IPS-20b (cell line): ENCODE measurements at regions not wholly inside any gene's neighbourhood (a gene's known extent, or its start where the extent isn't known, plus 50 kb on each side); places are given as distances from the start of the nearest gene placed in this dataset.
"Not testable (repeated sequence)": the region's sequence is repeated elsewhere in the genome, so short reads cannot be mapped to it uniquely, and the experiment has no call there.

Experiments used
- H3K27ac ChIP-seq: one replicate; pipeline ENCODE4 v1.5.1; 2013; ENCODE audit warnings: low read length
- H3K27me3 ChIP-seq: 2 replicates; pipeline ENCODE4 v1.6.1; 2013; ENCODE audit warnings: mild to moderate bottlenecking, low read length, inconsistent platforms; ENCODE audit not compliant: insufficient read depth
- H3K36me3 ChIP-seq: 2 replicates; pipeline ENCODE4 v1.6.1; 2013; ENCODE audit warnings: low read depth, mild to moderate bottlenecking, inconsistent platforms, low read length, moderate library complexity; ENCODE audit not compliant: insufficient read depth
- H3K4me1 ChIP-seq: 2 replicates; pipeline ENCODE4 v1.6.1; 2013; ENCODE audit warnings: mild to moderate bottlenecking, control low read depth, inconsistent platforms, low read length, moderate library complexity; ENCODE audit not compliant: insufficient read depth
- H3K4me3 ChIP-seq: 2 replicates; pipeline ENCODE4 v1.5.1; 2013; ENCODE audit warnings: mild to moderate bottlenecking, low read length, inconsistent platforms
- H3K9ac ChIP-seq: 2 replicates; pipeline ENCODE4 v1.6.1; 2013; ENCODE audit warnings: low read depth, mild to moderate bottlenecking, inconsistent platforms, low read length, moderate library complexity
- H3K9me3 ChIP-seq: 2 replicates; pipeline ENCODE4 v1.6.1; 2013; ENCODE audit warnings: mild to moderate bottlenecking, low read depth, low read length, inconsistent platforms; ENCODE audit not compliant: insufficient read depth

DNA sequence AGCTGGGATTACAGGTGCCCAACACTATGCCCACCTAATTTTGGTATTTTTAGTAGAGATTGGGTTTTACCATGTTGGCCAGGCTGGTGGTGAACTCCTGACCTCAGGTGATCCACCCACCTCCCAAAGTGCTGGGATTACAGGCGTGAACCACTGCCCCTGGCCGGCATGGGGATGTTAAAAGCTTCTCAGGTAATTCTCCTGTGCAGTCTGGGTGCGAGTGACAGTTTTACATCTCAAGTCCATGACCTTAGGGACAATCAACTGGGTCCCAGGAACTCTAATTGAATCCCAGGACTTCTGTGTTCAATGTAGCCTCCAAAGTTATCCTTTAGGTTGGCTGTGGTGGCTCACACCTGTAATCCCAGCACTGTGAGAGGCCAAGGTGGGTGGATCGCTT lies 100.1 kb upstream of the TSHZ3 start:
- H3K27me3 ChIP-seq, result no peaks in the 10 kb centered on the region
- no peaks in the 10 kb centered on the region for H3K4me1 ChIP-seq
- no peak overlapping the region for H3K27ac ChIP-seq
- no peak overlapping the region for H3K4me3 ChIP-seq
- no peaks in the 10 kb centered on the region for H3K36me3 ChIP-seq
- no peak overlapping the region for H3K9ac ChIP-seq
- H3K9me3 ChIP-seq, result peaks cover 5% of the 10 kb centered on the region; the same call in 1 of the 2 replicates

- Histone ChIP-seq H3K27ac (no peak overlapping the region), H3K4me3 (no peak overlapping the region), H3K9ac (no peak overlapping the region), H3K36me3 (no peaks in the 10 kb centered on the region), H3K27me3 (no peaks in the 10 kb centered on the region), H3K9me3 (peaks cover under 1% of the 10 kb centered on the region; the same call in 1 of the 2 replicates), H3K4me1 (no peaks in the 10 kb centered on the region)
Observed at GRCh38 chr19:31450696-31451095, 101.5 kb upstream of the TSHZ3 start.

DNA sequence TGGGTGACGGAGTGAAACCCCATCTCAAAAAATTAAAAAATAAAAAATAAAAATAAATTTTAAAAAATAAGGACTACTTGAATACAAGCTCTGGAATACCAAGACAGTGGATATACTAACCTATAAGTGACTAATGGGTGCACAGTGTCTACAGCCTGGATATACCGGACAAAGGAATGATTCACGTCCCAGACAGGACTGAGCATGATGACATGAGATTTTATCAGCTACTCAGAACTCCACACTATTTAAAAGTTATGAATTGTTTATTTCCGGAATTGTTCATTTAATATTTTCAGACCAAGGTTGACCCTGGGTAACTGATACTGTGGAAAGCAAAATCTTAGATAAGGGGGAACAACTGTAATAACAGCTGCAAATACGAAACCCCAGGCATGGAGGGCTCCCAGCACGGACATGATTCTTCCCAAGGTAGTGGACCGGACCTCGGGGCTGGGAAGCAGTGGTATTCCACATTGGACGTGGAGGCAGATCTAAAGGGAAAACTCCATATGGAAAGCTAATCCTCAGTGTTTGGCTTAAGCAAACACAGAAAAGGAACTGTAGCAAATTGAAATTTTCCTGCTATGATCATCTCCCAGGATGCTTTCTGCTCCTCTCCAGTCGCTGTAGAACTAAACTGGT lies 102.6 kb upstream of the TSHZ3 start:
- Histone ChIP-seq H3K36me3 (no peaks in the 10 kb centered on the region), H3K27me3 (no peaks in the 10 kb centered on the region), H3K9ac (no peak overlapping the region), H3K9me3 (no peaks in the 10 kb centered on the region), H3K4me1 (no peaks in the 10 kb centered on the region), H3K4me3 (no peak overlapping the region), H3K27ac (no peak overlapping the region)

GRCh38 chr19:31459430-31459829 lies 110.2 kb upstream of the TSHZ3 start:
- Histone ChIP-seq H3K4me1 (no peaks in the 10 kb centered on the region), H3K4me3 (no peak overlapping the region), H3K27me3 (no peaks in the 10 kb centered on the region), H3K9ac (no peak overlapping the region), H3K9me3 (no peaks in the 10 kb centered on the region), H3K27ac (no peak overlapping the region), H3K36me3 (no peaks in the 10 kb centered on the region)

GRCh38 chr19:31461814-31462539 lies 112.7 kb upstream of the TSHZ3 start:
- H3K9ac ChIP-seq, result no peak overlapping the region

GRCh38 chr19:31470229-31470939 lies 121.1 kb upstream of the TSHZ3 start:
- Histone ChIP-seq H3K27ac (no peak overlapping the region), H3K9me3 (no peaks in the 10 kb centered on the region), H3K9ac (no peak overlapping the region), H3K4me1 (no peaks in the 10 kb centered on the region), H3K36me3 (no peaks in the 10 kb centered on the region), H3K4me3 (no peak overlapping the region), H3K27me3 (no peaks in the 10 kb centered on the region)

More at GRCh38 chr19:31461814-31462539, 112.7 kb upstream of the TSHZ3 start:
- Histone ChIP-seq H3K27ac (no peak overlapping the region), H3K9me3 (no peaks in the 10 kb centered on the region), H3K4me1 (no peaks in the 10 kb centered on the region), H3K36me3 (no peaks in the 10 kb centered on the region), H3K4me3 (no peak overlapping the region), H3K27me3 (no peaks in the 10 kb centered on the region)

DNA sequence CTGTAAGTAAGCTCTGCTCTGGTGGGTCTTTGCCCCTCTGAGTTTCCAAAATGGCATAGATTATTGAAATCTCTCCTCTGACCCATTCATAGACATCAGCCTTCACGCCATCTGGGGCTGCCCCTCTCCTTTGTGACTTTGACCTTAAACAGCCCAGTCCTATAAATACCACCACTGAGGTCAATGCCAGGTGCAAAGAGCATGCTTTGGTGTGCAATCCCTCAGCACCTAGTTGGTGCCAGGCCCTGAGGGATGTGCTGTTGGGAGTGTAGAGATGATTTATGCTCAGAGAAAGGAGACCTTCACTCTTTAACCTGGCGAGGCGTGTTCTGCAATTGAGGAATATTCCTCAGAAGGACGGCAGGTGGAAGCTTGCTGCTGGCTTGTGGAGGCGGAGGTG lies 121.7 kb upstream of the TSHZ3 start:
- no peak overlapping the region for H3K4me3 ChIP-seq
- H3K36me3 ChIP-seq, result no peaks in the 10 kb centered on the region
- H3K27me3 ChIP-seq, result no peaks in the 10 kb centered on the region
- H3K4me1 ChIP-seq, result no peaks in the 10 kb centered on the region
- H3K9me3 ChIP-seq, result no peaks in the 10 kb centered on the region
- H3K27ac ChIP-seq, result no peak overlapping the region
- no peak overlapping the region for H3K9ac ChIP-seq

GRCh38 chr19:31478241-31478640 lies 129.0 kb upstream of the TSHZ3 start:
- no peaks in the 10 kb centered on the region for H3K4me1 ChIP-seq
- H3K9me3 ChIP-seq, result peaks cover 4% of the 10 kb centered on the region; the same call in 1 of the 2 replicates
- no peaks in the 10 kb centered on the region for H3K27me3 ChIP-seq
- H3K27ac ChIP-seq, result no peak overlapping the region
- no peak overlapping the region for H3K9ac ChIP-seq
- H3K36me3 ChIP-seq, result no peaks in the 10 kb centered on the region
- no peak overlapping the region for H3K4me3 ChIP-seq

- no peak overlapping the region for H3K27ac ChIP-seq
- H3K4me1 ChIP-seq, result no peaks in the 10 kb centered on the region
- H3K27me3 ChIP-seq, result no peaks in the 10 kb centered on the region
- peaks cover 38% of the 10 kb centered on the region for H3K9me3 ChIP-seq
- no peak overlapping the region for H3K9ac ChIP-seq
- H3K36me3 ChIP-seq, result no peaks in the 10 kb centered on the region
- H3K4me3 ChIP-seq, result no peak overlapping the region
Observed at GRCh38 chr19:31483226-31483857, 134.1 kb upstream of the TSHZ3 start.

DNA sequence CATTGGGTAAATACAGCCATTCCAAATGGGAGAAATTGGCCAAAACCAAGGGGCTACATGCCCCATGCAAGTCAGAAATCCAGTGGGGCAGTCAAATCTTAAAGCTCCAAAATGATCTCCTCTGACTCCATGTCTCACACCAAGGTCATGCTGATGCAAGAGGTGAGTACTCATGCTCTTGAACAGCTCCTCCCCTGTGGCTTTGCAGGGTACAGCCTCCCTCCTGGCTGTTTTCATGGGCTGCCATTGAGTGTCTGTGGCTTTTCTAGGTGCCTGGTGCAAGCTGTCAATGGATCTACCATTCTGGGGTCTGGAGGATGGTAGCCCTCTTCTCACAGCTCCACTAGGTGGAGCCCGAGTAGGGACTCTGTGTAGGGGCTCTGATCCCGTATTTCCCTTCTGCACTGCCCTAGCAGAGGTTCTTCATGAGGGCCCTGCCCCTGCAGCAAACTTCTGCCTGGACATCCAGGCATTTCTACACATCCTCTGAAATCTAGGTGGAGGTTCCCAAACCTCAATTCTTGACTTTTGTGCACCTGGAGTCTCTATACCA lies 135.7 kb upstream of the TSHZ3 start:
- H3K27me3 ChIP-seq, H3K9ac ChIP-seq, H3K36me3 ChIP-seq, H3K4me3 ChIP-seq, H3K27ac ChIP-seq, H3K4me1 ChIP-seq: not testable (repeated sequence)
- peaks cover 38% of the 10 kb centered on the region for H3K9me3 ChIP-seq

GRCh38 chr19:31485472-31485871 lies 136.2 kb upstream of the TSHZ3 start:
- Histone ChIP-seq H3K9ac (no peak overlapping the region), H3K4me3 (no peak overlapping the region), H3K27ac (no peak overlapping the region), H3K27me3 (no peaks in the 10 kb centered on the region), H3K9me3 (peaks cover 38% of the 10 kb centered on the region), H3K4me1 (no peaks in the 10 kb centered on the region), H3K36me3 (no peaks in the 10 kb centered on the region)
